Memory B cell (primary cell): ENCODE measurements at regions not wholly inside any gene's neighbourhood (a gene's known extent, or its start where the extent isn't known, plus 50 kb on each side); places are given as distances from the start of the nearest gene placed in this dataset.
"Not testable (repeated sequence)": the region's sequence is repeated elsewhere in the genome, so short reads cannot be mapped to it uniquely, and the experiment has no call there.

ENCODE experiments used
- ATAC-seq: fragments of 150-1000 bp; cut with Tn5 transposase; 2 replicates; pipeline ENCODE4 v1.10.0; 2021; ENCODE audit warnings: low read depth, mild to moderate bottlenecking, moderate library complexity
- DNase-seq, 2 donors: peaks; one replicate each; pipeline ENCODE4 v3.0.0; 2022; ENCODE audit warnings: low spot score in 2 of 2
- H3K27ac Mint-ChIP-seq: one replicate; pipeline ENCODE4 v1.8.0; 2022; ENCODE audit warnings: mild to moderate bottlenecking, moderate library complexity, mixed read lengths
- H3K27me3 Mint-ChIP-seq: one replicate; pipeline ENCODE4 v1.8.0; 2022; ENCODE audit warnings: mixed read lengths
- H3K36me3 Mint-ChIP-seq: one replicate; pipeline ENCODE4 v1.8.0; 2022; ENCODE audit warnings: mild to moderate bottlenecking, mixed read lengths
- H3K4me1 Mint-ChIP-seq: one replicate; pipeline ENCODE4 v1.8.0; 2022; ENCODE audit warnings: mixed read lengths
- H3K4me3 Mint-ChIP-seq: one replicate; pipeline ENCODE4 v1.8.0; 2022; ENCODE audit warnings: mild to moderate bottlenecking, moderate library complexity, mixed read lengths
- H3K9me3 Mint-ChIP-seq: one replicate; pipeline ENCODE4 v1.8.0; 2022; ENCODE audit warnings: mixed read lengths

DNA sequence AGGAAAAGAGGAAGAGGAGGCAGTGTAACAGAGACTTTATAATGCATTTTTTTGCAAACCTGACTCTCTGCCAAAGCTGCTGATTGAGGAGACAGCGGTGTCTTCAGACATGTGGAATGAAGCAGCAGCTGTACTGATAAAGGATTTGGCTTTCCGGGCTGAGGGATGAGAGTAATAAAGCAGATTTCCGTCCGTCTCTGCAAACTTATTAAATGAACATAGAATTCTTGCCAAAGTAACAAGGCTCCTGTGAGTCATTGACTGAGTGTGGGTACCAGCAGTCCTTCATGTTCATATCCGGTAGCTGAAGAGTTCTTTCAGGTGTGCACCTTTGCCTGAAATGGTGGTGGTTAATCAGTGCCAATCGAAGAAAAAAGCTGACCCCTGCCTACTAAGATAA lies 112.6 kb downstream of the LIG4 start:
- Mint-ChIP-seq H3K27me3 (peaks cover 8% of the 10 kb centered on the region), H3K4me3 (no peak overlapping the region), H3K27ac (no peak overlapping the region), H3K9me3 (peaks cover 6% of the 10 kb centered on the region), H3K4me1 (no peaks in the 10 kb centered on the region), H3K36me3 (no peaks in the 10 kb centered on the region)
- ATAC-seq (no peak), DNase-seq (no peak)

DNA sequence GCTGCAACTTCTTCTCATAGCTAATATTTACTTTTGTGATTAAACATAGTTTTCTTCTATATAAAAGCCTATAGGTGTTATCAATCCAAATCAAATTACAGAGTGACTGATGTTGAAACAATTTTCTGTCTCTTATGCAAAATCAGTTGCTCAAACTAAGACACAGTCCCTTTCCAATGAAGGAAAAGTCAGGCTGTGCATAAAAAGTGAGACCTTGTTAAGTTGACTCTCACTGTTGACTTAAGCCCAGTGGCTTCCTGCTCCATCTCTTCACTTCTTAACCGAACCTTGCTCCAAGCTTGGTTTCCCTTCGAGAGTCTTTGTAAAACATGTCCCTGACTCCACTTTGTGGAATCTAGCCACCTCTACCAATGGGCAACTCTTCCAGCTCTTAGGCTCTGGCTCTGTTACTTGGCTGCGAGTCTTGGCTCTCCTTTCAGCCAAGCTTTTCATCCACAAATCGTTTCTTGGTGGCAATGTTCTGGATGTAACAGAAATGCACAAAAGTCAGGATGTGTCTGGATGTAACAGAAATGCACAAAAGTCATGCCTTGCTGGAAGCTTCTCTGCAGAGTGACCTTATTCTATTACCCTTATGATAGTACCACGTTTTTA lies 118.9 kb downstream of the LIG4 start:
- DNase-seq (no peak), ATAC-seq (no peak)
- no peaks in the 10 kb centered on the region for H3K9me3 Mint-ChIP-seq
- H3K4me1 Mint-ChIP-seq: no peaks in the 10 kb centered on the region
- no peak overlapping the region for H3K27ac Mint-ChIP-seq
- H3K36me3 Mint-ChIP-seq: no peaks in the 10 kb centered on the region
- peaks cover 8% of the 10 kb centered on the region for H3K27me3 Mint-ChIP-seq
- H3K4me3 Mint-ChIP-seq: no peak overlapping the region

DNA sequence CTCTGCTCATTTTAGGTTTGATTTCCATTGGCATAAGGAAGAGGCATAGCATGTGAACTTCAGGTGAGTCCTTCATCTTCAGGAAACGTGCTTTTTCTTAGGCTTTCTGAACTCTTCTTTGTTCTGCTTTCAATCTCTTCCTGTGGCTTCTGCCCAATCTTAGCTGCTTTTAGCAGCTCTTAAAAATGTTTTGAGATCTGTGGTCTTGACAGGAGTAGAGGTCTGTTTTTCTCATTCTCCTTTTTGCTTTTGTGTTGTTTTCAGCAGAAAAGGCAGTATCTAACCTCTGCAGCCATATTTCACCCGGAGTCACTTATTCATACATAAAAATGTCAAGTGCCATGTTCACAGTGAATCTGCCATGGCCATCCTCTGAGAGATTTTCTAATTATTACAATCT lies 120.3 kb downstream of the LIG4 start:
- Mint-ChIP-seq H3K9me3 (no peaks in the 10 kb centered on the region), H3K27me3 (peaks cover 11% of the 10 kb centered on the region), H3K4me3 (no peak overlapping the region), H3K27ac (no peak overlapping the region), H3K36me3 (no peaks in the 10 kb centered on the region), H3K4me1 (no peaks in the 10 kb centered on the region)
- ATAC-seq: no peak
- DNase-seq: no peak

DNA sequence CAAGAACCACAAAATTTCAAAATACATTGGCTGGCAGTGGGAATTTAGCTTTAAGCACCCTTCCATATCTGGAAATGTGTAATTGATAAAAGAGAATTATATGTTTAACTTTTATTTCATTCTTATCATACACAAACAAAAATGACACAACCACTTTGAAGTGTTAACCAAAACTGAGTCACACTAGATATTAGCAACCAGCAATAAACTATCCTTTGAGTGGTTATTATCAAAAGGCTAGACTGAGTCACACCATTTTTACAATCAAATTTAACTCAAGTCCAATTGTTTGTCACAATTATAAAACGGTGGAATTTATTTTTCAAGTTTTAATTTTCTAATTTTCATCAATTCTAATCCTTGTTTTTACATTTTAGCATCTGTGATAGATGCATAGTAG lies 121.7 kb downstream of the LIG4 start:
- no peak overlapping the region for H3K27ac Mint-ChIP-seq
- no peak overlapping the region for H3K4me3 Mint-ChIP-seq
- no peaks in the 10 kb centered on the region for H3K4me1 Mint-ChIP-seq
- H3K27me3 Mint-ChIP-seq: peaks cover 10% of the 10 kb centered on the region
- no peaks in the 10 kb centered on the region for H3K9me3 Mint-ChIP-seq
- DNase-seq (no peak), ATAC-seq (no peak)
- H3K36me3 Mint-ChIP-seq: no peaks in the 10 kb centered on the region

DNA sequence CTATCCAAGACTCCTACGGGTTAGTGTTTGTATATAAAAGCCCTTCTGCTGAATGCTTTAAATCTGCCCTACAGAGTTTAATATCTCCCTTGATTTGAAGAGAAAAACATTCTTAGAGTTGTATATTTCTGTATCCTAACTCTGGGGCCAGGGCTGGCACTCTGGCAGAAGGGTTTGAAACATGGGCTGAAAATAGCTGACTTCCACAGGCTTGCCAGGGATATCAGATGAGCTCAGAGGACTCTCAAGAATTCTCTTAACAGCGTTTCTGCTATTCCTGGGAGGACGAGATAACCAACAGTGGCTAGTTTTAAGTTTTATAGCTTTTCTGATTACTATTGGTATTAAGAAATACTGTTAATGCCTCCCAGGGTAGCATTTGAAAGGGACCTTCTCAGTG lies 127.5 kb downstream of the LIG4 start:
- H3K27ac Mint-ChIP-seq: no peak overlapping the region
- H3K4me3 Mint-ChIP-seq: no peak overlapping the region
- ATAC-seq (no peak), DNase-seq (no peak)
- no peaks in the 10 kb centered on the region for H3K4me1 Mint-ChIP-seq
- peaks cover 5% of the 10 kb centered on the region for H3K27me3 Mint-ChIP-seq
- H3K9me3 Mint-ChIP-seq: peaks cover 3% of the 10 kb centered on the region
- H3K36me3 Mint-ChIP-seq: no peaks in the 10 kb centered on the region

DNA sequence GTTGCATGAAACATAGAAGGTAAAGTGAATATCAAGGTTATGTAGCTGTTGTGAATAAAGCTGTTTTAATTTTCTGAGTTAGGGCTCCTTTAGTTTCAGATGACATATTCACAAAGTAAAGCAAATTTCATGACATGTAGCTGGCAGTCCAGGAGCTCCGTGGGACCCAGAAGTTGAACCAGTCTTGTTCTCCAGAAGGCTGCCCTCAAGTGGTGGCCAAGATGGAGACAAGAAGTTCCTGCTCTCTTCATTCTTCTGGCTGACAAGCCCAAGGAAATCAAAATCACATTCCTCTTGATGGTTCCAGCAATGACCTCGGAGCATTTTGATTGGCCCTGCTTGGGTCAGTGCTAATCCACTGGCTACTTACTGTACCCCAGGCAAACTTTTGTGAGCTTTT lies 128.7 kb downstream of the LIG4 start:
- no peaks in the 10 kb centered on the region for H3K4me1 Mint-ChIP-seq
- DNase-seq: no peak
- ATAC-seq: no peak
- no peak overlapping the region for H3K27ac Mint-ChIP-seq
- peaks cover 4% of the 10 kb centered on the region for H3K27me3 Mint-ChIP-seq
- peaks cover 3% of the 10 kb centered on the region for H3K9me3 Mint-ChIP-seq
- H3K4me3 Mint-ChIP-seq: no peak overlapping the region
- H3K36me3 Mint-ChIP-seq: no peaks in the 10 kb centered on the region

DNA sequence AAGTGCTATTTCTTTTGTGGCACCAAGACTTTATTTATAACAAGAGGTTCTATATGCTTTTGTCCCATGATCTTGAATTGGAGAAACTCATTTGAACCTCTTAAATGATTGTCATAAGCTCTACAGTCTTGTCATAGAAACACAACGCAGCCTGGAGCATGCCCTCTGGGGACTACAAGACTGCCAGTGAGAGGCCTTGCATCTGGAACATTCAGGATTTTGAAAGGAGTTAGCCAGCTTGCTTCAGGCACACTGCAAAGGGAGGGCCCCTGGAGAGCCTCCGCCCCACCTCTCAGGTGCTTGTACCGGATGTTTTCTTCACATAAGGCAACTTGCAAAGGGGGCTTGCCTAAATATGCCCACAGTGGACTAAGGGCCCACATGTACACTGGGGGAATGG lies 130.5 kb downstream of the LIG4 start:
- ATAC-seq (no peak), DNase-seq (no peak)
- Mint-ChIP-seq H3K4me3 (no peak overlapping the region), H3K27me3 (no peaks in the 10 kb centered on the region), H3K27ac (no peak overlapping the region), H3K36me3 (no peaks in the 10 kb centered on the region), H3K9me3 (peaks cover 3% of the 10 kb centered on the region), H3K4me1 (no peaks in the 10 kb centered on the region)

DNA sequence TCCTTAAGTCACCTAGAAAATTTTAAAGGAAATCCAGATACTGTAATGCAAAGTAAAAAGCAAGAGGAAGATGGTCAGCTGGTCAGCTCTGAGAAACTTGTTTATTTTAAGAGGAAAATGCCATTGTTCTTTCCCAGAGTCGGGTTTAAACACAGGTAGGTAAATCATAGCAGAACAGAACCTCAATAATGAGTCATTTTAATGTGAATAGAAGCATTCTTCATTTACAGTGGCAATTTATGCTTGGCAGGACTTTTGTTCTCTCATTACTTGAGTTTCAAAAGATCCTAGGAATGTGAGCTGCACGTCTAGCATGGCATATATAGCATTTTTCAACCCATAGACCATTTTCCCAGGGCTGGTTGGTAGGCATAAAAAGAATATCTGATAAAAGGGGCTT lies 132.3 kb downstream of the LIG4 start:
- H3K36me3 Mint-ChIP-seq: no peaks in the 10 kb centered on the region
- H3K27ac Mint-ChIP-seq: no peak overlapping the region
- H3K27me3 Mint-ChIP-seq: no peaks in the 10 kb centered on the region
- ATAC-seq (no peak), DNase-seq (no peak)
- no peaks in the 10 kb centered on the region for H3K4me1 Mint-ChIP-seq
- no peak overlapping the region for H3K4me3 Mint-ChIP-seq
- peaks cover 7% of the 10 kb centered on the region for H3K9me3 Mint-ChIP-seq

DNA sequence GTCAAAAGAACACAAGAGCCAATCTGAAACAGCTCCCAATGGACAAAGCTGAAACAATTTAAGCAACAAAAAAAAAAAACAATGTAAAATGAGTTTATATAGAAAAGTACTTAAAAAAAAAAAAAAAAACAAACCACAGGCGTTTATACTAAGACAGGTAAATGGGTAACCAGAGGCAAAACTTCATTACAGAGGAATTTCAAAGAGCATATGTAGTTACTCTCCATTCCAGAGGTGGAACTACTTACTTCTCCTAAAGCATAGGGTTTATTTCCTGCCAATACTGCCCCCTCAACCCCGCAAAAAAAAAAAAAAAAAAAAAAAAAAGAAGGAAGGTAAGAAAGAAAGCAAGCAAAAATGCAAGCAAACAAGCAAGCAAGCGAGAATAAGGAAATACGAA lies 132.9 kb downstream of the LIG4 start:
- ATAC-seq (no peak), DNase-seq (no peak)
- peaks cover 10% of the 10 kb centered on the region for H3K9me3 Mint-ChIP-seq
- no peaks in the 10 kb centered on the region for H3K4me1 Mint-ChIP-seq
- H3K27me3 Mint-ChIP-seq: no peaks in the 10 kb centered on the region
- no peaks in the 10 kb centered on the region for H3K36me3 Mint-ChIP-seq
- H3K27ac Mint-ChIP-seq: no peak overlapping the region
- no peak overlapping the region for H3K4me3 Mint-ChIP-seq

DNA sequence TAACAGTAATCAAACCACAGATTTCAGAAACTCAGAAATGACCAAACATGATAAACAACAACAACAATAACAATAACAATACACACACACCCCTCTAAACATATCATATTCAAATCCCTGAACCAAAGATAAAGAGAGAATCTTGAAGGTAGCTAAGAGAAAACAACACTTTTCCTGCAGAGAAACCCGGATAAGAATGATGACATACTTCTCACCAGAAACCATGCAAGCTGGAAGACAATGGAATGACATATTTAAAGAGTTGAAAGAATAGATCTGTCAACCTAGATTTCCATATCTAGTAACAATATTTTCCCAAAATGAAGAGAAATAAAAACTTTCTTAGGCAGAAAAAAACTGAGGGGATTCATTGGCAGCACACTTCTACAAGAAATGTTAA lies 138.1 kb downstream of the LIG4 start:
- no peak overlapping the region for H3K4me3 Mint-ChIP-seq
- ATAC-seq (no peak), DNase-seq (no peak)
- H3K36me3 Mint-ChIP-seq: no peaks in the 10 kb centered on the region
- H3K27ac Mint-ChIP-seq: no peak overlapping the region
- H3K9me3 Mint-ChIP-seq: peaks cover 15% of the 10 kb centered on the region
- H3K27me3 Mint-ChIP-seq: no peaks in the 10 kb centered on the region
- no peaks in the 10 kb centered on the region for H3K4me1 Mint-ChIP-seq

DNA sequence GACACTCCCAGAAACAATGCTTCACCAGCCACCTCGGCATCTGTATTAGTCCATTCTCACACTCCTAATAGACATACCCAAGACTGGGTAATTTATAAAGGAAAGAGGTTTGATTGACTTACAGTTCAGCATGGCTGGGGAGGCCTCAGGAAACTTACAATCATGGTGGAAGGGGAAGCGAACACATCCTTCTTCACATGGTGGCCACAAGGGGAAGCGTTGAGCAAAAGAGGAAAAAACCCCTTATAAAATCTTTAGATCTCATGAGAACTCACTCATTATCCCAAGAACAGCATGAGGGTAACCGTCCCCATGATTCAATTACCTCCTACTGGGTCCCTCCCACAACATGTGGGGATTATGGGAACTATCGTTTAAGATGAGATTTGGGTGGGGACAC lies 140.9 kb downstream of the LIG4 start:
- not testable (repeated sequence) for ATAC-seq, H3K36me3 Mint-ChIP-seq, DNase-seq, H3K4me1 Mint-ChIP-seq, H3K4me3 Mint-ChIP-seq, H3K27me3 Mint-ChIP-seq, H3K27ac Mint-ChIP-seq
- peaks cover 23% of the 10 kb centered on the region for H3K9me3 Mint-ChIP-seq

DNA sequence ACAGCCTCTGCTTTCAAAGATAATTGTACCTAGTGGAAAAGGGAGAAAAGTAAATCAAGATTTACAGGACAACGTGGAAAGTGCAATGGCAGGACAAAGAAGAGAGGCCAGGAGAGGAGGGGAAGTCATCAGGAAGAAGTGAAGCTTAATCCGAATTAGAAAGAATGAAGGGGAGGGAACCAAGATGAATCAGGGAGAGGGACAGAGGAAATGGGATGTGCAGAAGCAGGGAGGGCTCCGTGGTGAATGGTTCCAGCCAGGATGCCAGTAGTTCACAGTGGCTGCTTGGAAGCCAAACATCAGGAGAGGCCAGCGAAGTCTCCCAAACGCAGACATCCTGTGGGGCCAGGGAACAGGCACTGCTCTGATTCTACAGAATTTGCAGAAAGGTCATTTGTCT lies 144.4 kb downstream of the LIG4 start:
- Mint-ChIP-seq H3K4me3 (no peak overlapping the region), H3K27me3 (no peaks in the 10 kb centered on the region), H3K4me1 (no peaks in the 10 kb centered on the region), H3K36me3 (peaks cover 1% of the 10 kb centered on the region), H3K9me3 (peaks cover 13% of the 10 kb centered on the region), H3K27ac (no peak overlapping the region)
- no peak for ATAC-seq
- DNase-seq: no peak

DNA sequence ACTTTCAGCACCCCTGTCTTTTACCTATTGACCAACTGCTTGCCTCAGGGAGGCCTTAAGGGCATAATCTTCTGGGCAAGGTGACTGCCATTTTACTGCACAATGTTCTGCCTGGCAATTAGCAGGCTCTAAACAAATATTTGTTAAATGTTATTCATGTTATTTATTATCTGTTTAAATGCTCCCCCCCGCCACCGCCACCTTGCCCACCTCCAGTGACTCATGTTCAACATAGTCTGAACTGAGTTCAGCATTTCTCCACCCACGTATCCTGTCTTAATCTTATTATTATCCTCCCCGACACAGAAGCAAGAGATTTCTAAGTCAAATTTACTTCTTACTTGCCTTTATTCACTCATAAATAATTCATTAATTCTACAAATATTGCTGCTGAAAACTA lies 144.8 kb downstream of the LIG4 start:
- H3K27ac Mint-ChIP-seq: no peak overlapping the region
- no peaks in the 10 kb centered on the region for H3K4me1 Mint-ChIP-seq
- DNase-seq (no peak), ATAC-seq (no peak)
- H3K27me3 Mint-ChIP-seq: no peaks in the 10 kb centered on the region
- H3K9me3 Mint-ChIP-seq: peaks cover 13% of the 10 kb centered on the region
- peaks cover 1% of the 10 kb centered on the region for H3K36me3 Mint-ChIP-seq
- no peak overlapping the region for H3K4me3 Mint-ChIP-seq

DNA sequence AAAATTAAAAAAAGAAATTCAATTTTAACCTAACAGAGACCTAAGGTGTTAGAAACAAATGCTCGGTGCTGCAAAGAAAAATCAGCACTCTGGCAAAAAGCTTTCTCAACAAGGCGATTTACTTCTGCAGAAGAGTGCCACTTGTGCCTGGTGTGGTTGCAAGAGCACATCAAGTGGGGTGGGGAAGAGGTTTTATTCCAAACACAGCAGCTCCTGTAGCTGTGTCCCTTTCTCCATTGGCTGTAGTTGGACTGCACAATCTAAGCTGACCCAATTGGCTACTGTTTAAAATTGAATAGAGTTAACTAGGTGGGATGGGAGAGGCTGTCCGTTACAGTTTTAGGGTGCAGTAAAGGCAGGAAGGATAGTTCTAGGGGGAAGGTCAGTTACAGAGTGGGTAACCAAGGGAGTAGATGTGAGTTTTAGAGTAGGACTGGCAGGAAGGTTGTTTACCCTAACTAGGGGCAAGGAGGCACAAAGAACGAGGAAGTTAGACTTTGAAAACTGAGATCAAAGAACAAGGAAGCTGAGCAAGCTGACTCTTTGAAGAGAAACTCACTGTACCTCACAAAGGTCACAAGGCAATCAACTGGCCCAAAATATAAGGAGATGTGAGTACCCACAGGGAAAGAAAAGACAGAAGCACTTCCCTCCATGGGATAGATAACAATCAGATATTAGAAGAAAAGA lies 145.7 kb downstream of the LIG4 start:
- Mint-ChIP-seq H3K27me3 (no peaks in the 10 kb centered on the region), H3K27ac (no peak overlapping the region), H3K9me3 (peaks cover 14% of the 10 kb centered on the region), H3K4me1 (no peaks in the 10 kb centered on the region), H3K36me3 (peaks cover 1% of the 10 kb centered on the region), H3K4me3 (no peak overlapping the region)
- DNase-seq: no peak
- ATAC-seq: no peak

DNA sequence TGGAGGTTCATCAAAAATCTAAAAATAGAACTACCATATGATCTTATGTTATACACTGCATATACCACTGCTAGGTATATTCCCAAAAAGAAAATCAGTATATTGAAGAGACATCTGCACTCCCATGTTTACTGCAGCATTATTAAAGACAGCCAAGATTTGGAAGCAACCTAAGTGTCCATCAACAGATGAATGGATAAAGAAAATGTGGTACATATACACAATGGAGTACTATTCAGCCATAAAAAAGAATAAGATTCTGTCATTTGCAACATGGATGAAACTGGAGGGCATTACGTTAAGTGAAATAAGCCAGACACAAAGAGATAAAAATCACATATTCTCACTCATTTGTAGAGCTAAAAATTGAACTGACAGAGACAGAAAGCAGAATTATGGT lies 151.0 kb downstream of the LIG4 start:
- not testable (repeated sequence) for H3K4me3 Mint-ChIP-seq, H3K36me3 Mint-ChIP-seq, ATAC-seq, H3K4me1 Mint-ChIP-seq, H3K27me3 Mint-ChIP-seq, DNase-seq, H3K27ac Mint-ChIP-seq
- peaks cover 13% of the 10 kb centered on the region for H3K9me3 Mint-ChIP-seq
